ENCODE measurements at regions not wholly inside any gene's neighbourhood (a gene's known extent, or its start where the extent isn't known, plus 50 kb on each side); places are given as distances from the start of the nearest gene placed in this dataset.

DNA sequence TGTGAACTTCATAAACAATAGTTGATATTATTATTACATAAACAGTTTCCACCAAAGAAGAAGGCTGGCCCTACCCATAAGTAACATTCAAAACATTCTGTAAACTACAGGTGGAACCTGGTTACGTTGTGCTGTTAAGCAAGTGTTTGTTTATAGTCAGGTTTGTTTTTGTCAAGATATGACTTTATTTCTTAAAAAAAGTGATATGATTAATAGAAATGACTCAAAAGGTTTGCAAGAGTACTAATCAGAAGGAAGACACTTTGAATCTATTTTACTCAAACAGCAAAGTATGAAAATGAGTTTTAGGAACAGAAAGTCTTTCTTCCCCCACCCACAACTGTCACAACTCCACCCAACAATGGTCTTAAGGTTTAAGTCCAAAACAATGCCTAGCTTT is 220.8 kb downstream of the PLK2 start:
- H3K4me3 Mint-ChIP-seq (ENCODE audit: unreplicated experiment) = no peak overlapping the region
- no peak for FAIRE-seq

GRCh38 chr5:58236498-58236897 is 223.4 kb downstream of the PLK2 start:
- FAIRE-seq (no peak), DNase-seq (ENCODE audit: low read depth) (no peak)

More for the DNA sequence above, 220.8 kb downstream of the PLK2 start:
- H3K79me2 ChIP-seq (ENCODE audit: insufficient read depth, low read length) = no peaks in the 10 kb centered on the region
- no peak overlapping the region for H3K9ac ChIP-seq (ENCODE audit: low read length)
- no peaks in the 10 kb centered on the region for H3K9me3 Mint-ChIP-seq (ENCODE audit: unreplicated experiment)
- no peak overlapping the region for H3K27ac ChIP-seq (ENCODE audit: low read depth, low read length)
- H3K4me3 ChIP-seq (ENCODE audit: insufficient read depth, low read depth, low read length) = no peak overlapping the region
- TF ChIP-seq, protein P1, sequence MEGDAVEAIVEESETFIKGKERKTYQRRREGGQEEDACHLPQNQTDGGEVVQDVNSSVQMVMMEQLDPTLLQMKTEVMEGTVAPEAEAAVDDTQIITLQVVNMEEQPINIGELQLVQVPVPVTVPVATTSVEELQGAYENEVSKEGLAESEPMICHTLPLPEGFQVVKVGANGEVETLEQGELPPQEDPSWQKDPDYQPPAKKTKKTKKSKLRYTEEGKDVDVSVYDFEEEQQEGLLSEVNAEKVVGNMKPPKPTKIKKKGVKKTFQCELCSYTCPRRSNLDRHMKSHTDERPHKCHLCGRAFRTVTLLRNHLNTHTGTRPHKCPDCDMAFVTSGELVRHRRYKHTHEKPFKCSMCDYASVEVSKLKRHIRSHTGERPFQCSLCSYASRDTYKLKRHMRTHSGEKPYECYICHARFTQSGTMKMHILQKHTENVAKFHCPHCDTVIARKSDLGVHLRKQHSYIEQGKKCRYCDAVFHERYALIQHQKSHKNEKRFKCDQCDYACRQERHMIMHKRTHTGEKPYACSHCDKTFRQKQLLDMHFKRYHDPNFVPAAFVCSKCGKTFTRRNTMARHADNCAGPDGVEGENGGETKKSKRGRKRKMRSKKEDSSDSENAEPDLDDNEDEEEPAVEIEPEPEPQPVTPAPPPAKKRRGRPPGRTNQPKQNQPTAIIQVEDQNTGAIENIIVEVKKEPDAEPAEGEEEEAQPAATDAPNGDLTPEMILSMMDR (IDR thresholded peaks at IDR 0.05; ENCODE audit: insufficient read depth, low read depth, low read length) = no peak
- TF ChIP-seq EZH2 (IDR thresholded peaks at IDR 0.05; ENCODE audit: insufficient read depth, low read length) = no peak
- H3K27me3 ChIP-seq (ENCODE audit: insufficient read depth, low read length) = no peaks in the 10 kb centered on the region
- H3K27ac Mint-ChIP-seq (ENCODE audit: unreplicated experiment) = no peak overlapping the region
- peaks cover 22% of the 10 kb centered on the region for H3K4me1 Mint-ChIP-seq (ENCODE audit: low read depth, unreplicated experiment)
- H3K4me1 ChIP-seq (ENCODE audit: insufficient read depth, low read length) = peaks cover 12% of the 10 kb centered on the region
- no peaks in the 10 kb centered on the region for H3K27me3 Mint-ChIP-seq (ENCODE audit: low read depth, unreplicated experiment)
- H3K4me2 ChIP-seq (ENCODE audit: low read length) = no peak overlapping the region
- no peak overlapping the region for H2AFZ ChIP-seq (ENCODE audit: low read depth, low read length)
- H3K36me3 ChIP-seq (ENCODE audit: insufficient read depth, low read length) = no peaks in the 10 kb centered on the region
- H3K36me3 Mint-ChIP-seq (ENCODE audit: low read depth, unreplicated experiment) = no peaks in the 10 kb centered on the region
- H4K20me1 ChIP-seq (ENCODE audit: insufficient read depth, low read length) = no peaks in the 10 kb centered on the region
- DNase-seq (ENCODE audit: low read depth) = no peak
- no peaks in the 10 kb centered on the region for H3K9me3 ChIP-seq (ENCODE audit: insufficient read depth, low read depth, low read length)

GRCh38 chr5:58235299-58235698 is 224.6 kb downstream of the PLK2 start:
- no peak overlapping the region for H3K9ac ChIP-seq (ENCODE audit: low read length)
- H2AFZ ChIP-seq (ENCODE audit: low read depth, low read length) = no peak overlapping the region
- Mint-ChIP-seq H3K27ac (ENCODE audit: unreplicated experiment) (no peak overlapping the region), H3K36me3 (ENCODE audit: low read depth, unreplicated experiment) (no peaks in the 10 kb centered on the region), H3K27me3 (ENCODE audit: low read depth, unreplicated experiment) (no peaks in the 10 kb centered on the region), H3K4me1 (ENCODE audit: low read depth, unreplicated experiment) (peaks cover 12% of the 10 kb centered on the region), H3K9me3 (ENCODE audit: unreplicated experiment) (no peaks in the 10 kb centered on the region), H3K4me3 (ENCODE audit: unreplicated experiment) (no peak overlapping the region)
- H3K4me1 ChIP-seq (ENCODE audit: insufficient read depth, low read length) = no peaks in the 10 kb centered on the region
- DNase-seq (ENCODE audit: low read depth) = no peak
- H3K4me2 ChIP-seq (ENCODE audit: low read length) = no peak overlapping the region
- no peaks in the 10 kb centered on the region for H3K27me3 ChIP-seq (ENCODE audit: insufficient read depth, low read length)
- H3K9me3 ChIP-seq (ENCODE audit: insufficient read depth, low read depth, low read length) = no peaks in the 10 kb centered on the region
- H3K4me3 ChIP-seq (ENCODE audit: insufficient read depth, low read depth, low read length) = no peak overlapping the region
- H4K20me1 ChIP-seq (ENCODE audit: insufficient read depth, low read length) = no peaks in the 10 kb centered on the region
- TF ChIP-seq EZH2 (IDR thresholded peaks at IDR 0.05; ENCODE audit: insufficient read depth, low read length) = no peak
- TF ChIP-seq, protein P1 (IDR thresholded peaks at IDR 0.05; ENCODE audit: insufficient read depth, low read depth, low read length) = no peak
- no peaks in the 10 kb centered on the region for H3K36me3 ChIP-seq (ENCODE audit: insufficient read depth, low read length)
- no peak for FAIRE-seq
- H3K79me2 ChIP-seq (ENCODE audit: insufficient read depth, low read length) = no peaks in the 10 kb centered on the region
- H3K27ac ChIP-seq (ENCODE audit: low read depth, low read length) = no peak overlapping the region

More at GRCh38 chr5:58236498-58236897, 223.4 kb downstream of the PLK2 start:
- Histone ChIP-seq H3K4me1 (ENCODE audit: insufficient read depth, low read length) (peaks cover 7% of the 10 kb centered on the region), H4K20me1 (ENCODE audit: insufficient read depth, low read length) (no peaks in the 10 kb centered on the region), H2AFZ (ENCODE audit: low read depth, low read length) (no peak overlapping the region), H3K27me3 (ENCODE audit: insufficient read depth, low read length) (no peaks in the 10 kb centered on the region), H3K4me3 (ENCODE audit: insufficient read depth, low read depth, low read length) (no peak overlapping the region), H3K9me3 (ENCODE audit: insufficient read depth, low read depth, low read length) (no peaks in the 10 kb centered on the region), H3K36me3 (ENCODE audit: insufficient read depth, low read length) (no peaks in the 10 kb centered on the region), H3K4me2 (ENCODE audit: low read length) (no peak overlapping the region), H3K79me2 (ENCODE audit: insufficient read depth, low read length) (no peaks in the 10 kb centered on the region), H3K27ac (ENCODE audit: low read depth, low read length) (no peak overlapping the region), H3K9ac (ENCODE audit: low read length) (no peak overlapping the region)
- no peak overlapping the region for H3K27ac Mint-ChIP-seq (ENCODE audit: unreplicated experiment)
- TF ChIP-seq EZH2 (IDR thresholded peaks at IDR 0.05; ENCODE audit: insufficient read depth, low read length) = no peak
- TF ChIP-seq, protein P1 (IDR thresholded peaks at IDR 0.05; ENCODE audit: insufficient read depth, low read depth, low read length) = no peak
- no peaks in the 10 kb centered on the region for H3K36me3 Mint-ChIP-seq (ENCODE audit: low read depth, unreplicated experiment)
- H3K4me3 Mint-ChIP-seq (ENCODE audit: unreplicated experiment) = no peak overlapping the region
- H3K9me3 Mint-ChIP-seq (ENCODE audit: unreplicated experiment) = no peaks in the 10 kb centered on the region
- peaks cover 15% of the 10 kb centered on the region for H3K4me1 Mint-ChIP-seq (ENCODE audit: low read depth, unreplicated experiment)
- no peaks in the 10 kb centered on the region for H3K27me3 Mint-ChIP-seq (ENCODE audit: low read depth, unreplicated experiment)
